HG03521 (cell line): ENCODE measurements at regions not wholly inside any gene's neighbourhood (a gene's known extent, or its start where the extent isn't known, plus 50 kb on each side); places are given as distances from the start of the nearest gene placed in this dataset.

Source experiments
- ATAC-seq: cut with Tn5 transposase; IDR thresholded peaks from one replicate; pipeline ENCODE4 v1.9.1; 2021; ENCODE audit warnings: mild to moderate bottlenecking, moderate library complexity; ENCODE audit not compliant: unreplicated experiment

DNA sequence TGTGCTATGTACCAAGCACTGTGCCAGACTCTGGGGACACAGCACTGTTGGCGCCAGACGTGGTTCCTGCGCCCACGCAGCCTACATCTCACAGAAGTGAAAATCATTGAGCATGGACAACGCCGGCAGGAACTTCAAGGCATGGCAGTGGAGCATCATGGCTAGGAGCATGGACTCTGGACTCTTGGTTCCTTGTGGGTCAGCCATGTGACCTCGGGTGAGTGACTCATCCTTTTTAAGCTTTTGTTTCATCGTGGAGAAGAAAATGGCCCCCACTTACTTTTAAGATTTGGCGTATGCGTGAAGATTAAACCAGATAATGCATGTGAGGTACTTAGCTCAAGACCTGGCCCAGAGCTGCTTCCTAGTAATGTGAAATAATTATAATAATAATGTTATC is 988.5 kb downstream of the UQCRFS1 start:
- ATAC-seq: no peak

DNA sequence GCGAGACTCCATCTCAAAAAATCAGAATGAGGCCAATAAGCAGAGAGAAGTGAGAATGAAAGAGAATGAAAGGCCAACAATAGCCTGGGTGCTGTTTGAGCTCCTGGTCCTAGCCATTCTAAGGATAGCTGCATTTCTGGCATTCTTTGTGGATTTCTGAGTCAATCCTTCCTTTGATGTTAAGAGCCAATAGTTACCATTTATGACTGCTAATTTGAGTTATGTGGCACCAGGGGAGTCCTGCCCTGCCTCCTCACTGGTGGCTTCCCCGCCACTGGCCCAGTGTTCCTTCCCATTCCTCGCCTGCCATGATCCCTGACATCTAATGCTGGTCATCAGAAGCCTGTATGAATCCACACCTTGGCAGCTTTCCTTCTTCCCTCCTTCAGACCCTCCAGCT is 991.2 kb downstream of the UQCRFS1 start:
- ATAC-seq: no peak

DNA sequence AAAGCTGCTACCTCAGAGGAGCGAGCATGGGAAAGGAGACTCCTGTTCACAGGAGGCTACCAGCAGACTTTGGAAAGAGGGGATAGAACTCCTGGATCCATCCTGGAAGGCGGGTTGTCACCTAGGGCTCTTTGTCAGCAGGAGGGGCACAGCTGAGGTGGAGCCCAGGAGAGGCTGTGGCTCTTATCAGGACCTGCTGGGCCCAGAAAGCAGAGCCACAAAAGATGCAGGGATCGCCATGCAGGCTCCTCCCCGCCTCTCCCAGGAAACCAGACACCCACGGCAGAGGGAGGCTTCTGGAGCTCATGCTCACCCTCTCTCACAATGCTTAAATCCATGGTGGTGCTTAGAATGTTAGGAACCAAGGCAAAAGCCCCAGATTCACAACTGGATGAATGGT is 994.2 kb downstream of the UQCRFS1 start:
- ATAC-seq: no peak

DNA sequence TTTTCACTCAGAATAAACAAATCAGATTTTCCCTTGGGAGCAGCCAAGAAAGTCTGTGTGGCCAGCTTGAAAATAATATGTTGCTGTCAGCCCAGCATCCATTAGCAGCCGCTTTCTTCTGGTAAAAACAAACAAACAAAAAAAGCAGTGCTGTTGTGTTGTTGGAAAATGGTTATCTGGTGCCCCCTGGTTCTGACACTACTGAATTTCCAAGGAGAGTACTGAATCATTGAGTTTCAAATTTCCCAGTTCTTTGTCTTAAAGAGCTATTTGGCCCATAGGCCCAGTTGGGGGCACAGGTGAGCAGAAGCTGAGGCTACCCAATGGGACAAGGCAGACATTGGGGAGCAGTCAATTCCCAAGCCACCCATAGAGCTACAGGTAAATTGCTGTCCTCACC is 995.9 kb downstream of the UQCRFS1 start:
- no peak for ATAC-seq

DNA sequence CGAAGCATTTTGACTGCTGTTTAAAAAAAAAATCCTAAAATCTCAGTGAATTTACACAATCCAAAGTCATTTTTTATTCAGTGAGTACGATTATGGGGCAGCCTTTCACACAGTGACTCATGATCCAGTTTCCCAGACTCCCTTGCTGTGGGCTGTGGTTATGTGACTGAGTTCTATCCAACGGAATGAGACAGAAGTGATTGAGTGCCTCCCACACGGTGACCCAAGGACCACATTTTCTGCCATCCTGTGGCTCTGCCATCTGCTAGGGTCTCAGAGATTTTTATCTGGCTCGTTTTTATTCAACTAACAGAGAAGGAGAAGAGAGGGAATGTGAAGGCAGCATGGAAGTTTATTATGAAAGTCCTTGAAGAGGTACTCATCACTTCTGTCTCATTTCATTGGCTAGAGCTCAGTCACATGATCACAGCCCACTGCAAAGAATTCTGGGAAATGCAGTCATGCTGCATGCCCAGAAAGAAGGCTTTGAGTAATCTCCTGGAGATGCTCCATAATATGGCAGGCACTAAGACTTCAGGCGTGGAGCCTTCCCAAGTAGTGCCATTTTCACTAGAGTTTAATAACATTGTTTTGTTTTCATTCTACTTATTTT is 999.4 kb downstream of the UQCRFS1 start:
- ATAC-seq: no peak

DNA sequence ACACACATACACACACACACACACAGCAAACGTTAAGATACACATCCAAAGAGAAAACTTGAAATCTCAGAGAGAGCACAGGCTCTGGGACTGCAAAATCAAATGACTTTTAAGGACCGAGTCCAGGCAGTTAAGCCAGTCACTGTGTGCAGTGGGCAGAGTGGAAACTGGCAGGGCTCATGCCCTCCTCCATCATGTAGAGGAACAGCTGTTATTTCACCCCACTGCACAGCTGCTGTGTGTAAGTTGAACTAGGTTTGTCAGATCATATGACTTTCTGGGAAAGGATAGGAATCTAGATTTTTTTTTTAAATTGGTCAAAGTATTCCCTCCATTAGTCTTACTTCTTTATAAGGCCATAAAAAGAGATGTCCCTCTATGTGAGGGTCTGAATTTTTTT is 1002.1 kb downstream of the UQCRFS1 start:
- no peak for ATAC-seq

DNA sequence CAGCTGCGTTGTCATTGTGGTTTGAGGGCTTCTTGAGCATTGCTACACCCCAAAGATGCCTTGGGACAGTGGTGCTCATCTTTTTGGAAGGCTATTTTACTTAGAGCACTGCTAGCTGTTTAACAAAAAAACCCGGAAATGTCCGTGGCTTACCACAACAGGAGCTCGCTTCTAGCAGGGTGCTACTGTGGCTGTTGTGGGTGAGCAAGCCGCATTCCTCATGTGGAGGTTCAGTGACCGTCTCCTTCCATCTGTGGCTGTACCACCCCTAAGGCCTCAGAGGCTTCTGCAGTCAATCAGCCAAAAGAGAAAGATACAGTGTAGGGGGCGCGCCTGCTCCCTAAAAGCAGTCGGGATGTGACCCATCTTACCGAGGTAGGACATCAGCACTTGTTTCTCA is 1004.2 kb downstream of the UQCRFS1 start:
- no peak for ATAC-seq

DNA sequence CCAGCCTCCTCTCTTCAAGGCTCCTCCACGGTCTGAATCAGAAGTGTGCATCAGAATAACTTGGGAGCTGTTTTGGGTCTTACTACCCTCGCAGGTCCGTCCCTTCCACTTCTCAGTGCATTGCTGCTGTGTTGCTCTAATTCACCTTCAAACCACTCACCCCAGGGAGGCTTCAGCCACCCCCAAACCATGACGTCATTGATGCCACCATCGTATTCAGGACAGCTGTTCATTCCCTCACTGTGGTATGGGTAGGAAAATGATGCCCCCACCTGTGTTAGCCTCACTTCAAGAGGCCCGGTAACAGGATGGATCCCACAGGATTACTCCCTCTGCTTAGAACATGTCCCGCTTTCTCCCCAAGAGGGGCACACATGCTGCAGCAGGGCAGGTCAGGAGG is 1005.7 kb downstream of the UQCRFS1 start:
- ATAC-seq: no peak

DNA sequence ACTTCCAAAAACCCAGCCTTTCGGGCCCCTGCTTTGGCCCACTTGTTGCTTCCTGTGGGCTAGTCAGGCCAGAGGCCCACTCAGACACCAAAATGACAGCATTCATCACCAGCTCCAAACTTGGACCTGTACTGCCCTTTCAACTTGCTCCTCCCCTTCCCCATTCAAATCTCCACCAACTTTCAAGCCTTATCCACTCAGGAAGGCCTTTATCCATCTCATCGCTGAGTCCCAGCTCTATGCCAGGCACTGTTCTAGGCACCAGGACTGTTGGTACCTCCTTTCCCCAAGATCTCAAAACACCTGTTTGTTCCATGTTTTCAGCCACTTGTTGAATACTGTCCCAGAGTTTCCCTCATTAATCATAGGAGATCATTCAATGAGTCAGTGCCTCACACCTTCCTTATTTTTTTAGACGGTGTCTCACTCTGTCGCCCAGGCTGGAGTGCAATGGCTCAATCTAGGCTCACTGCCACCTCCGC is 1011.4 kb downstream of the UQCRFS1 start:
- no peak for ATAC-seq

DNA sequence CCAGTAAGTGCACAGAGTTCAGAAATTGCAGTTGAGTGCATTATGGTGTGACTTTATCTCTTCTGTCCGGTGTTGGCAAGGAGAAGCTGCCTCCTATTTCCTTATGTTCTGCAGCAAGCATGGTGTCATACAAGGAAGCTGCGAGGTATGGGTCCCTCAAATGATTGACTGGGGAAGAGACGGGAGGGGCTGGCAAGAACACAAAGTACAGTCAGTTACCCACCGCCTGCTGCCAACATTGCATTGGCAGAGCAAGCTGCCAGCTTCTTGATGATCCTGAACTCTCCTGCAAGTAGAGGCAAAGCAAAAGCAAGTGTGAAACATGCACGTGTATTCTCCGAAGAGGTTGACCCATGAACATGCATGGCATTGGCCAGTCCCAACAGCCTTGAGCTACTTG is 1013.6 kb downstream of the UQCRFS1 start:
- ATAC-seq: no peak

DNA sequence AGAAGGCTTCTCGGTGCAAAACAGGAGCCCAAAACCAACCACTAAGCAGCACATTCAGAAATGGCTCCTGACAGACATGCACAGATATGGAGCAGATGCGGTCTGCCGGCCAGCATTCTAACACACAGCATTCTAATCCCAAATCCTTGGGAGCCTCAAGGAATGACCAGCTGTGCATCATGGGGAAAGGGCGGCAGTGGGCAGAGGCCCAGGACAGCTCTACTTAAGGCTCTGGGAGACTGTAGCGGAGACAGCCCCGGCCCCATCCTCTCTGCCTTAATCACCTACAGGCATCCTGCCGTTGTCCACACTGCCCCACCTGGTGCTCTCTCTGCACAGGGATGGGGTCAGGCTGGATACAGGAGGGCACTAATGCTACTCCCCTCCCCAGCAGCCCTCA is 1016.0 kb downstream of the UQCRFS1 start:
- no peak for ATAC-seq

DNA sequence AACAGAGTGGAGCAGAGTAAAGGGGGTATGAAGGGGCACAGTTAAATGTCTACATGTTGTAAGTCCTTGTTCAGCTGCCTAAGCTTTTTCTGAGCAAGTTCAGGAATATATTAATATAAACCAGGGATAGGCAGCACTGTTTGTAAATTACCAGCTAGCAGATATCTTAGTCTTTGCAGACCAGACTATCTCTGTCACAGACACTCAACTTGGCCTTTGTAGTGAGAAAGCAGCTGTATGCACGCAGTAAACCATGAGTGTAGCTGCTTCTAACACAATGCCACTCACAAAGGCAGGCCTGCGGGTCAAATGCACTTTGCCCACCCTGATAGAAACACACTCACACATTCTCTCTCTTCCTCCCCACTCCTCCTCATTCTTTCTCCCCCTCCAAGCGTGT is 1016.9 kb downstream of the UQCRFS1 start:
- no peak for ATAC-seq

DNA sequence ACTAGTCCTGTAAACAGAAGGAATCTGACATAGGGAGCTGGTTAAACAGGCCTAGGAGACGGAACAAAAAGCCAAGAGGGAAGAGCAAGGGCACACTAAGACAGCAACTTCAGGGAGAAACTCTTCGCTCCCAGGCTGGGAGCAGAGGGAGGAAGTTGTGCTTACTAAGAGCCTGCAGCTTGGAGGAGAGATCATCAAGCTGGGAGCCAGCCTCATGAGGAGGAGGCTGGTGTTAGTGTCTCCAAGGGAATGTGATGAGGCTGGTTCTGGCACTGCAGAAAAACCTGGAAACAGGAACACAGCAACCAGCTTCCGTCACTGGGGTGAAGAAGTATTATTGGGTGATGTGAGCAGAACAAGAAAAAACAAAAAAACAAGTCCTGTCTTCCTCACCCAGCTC is 1027.3 kb downstream of the UQCRFS1 start:
- ATAC-seq: no peak

DNA sequence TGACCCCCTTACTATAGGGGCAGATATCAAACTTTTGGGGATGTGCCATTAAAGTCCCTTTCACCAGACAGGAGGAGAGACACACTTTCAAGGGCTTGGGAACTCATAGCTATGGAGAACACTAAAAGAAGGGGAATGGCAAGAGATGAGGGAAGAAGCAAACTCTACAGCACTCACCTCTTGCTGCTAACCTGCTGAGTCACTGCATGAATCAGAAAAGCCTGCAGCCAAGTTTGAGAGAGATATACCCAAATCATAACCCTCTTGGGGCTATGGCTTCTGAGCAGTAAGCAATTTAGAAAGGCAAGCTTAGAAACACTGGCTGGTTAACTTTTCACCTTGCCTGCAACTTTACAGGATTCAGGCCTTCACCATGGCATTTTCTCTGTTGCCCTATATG is 1028.0 kb downstream of the UQCRFS1 start:
- ATAC-seq: no peak

DNA sequence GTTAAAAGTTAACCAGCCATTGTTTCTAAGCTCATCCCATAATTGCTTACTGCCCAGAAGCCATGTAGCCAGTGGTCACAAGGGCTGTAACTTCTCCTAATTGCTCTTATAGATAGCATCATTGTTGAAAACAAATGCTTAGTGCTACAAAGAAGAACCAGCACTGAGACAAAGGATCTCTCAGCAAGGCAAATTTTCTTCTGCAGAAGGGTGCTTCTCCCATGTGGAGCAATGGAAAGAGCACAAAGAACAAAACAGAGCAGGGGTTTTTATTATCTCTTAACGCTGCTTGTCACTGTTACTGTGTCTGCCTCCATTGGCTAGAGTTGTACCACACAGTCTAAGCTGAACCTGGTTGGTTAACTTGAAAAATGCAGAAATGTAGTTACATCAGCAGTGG is 1036.8 kb downstream of the UQCRFS1 start:
- ATAC-seq: no peak

DNA sequence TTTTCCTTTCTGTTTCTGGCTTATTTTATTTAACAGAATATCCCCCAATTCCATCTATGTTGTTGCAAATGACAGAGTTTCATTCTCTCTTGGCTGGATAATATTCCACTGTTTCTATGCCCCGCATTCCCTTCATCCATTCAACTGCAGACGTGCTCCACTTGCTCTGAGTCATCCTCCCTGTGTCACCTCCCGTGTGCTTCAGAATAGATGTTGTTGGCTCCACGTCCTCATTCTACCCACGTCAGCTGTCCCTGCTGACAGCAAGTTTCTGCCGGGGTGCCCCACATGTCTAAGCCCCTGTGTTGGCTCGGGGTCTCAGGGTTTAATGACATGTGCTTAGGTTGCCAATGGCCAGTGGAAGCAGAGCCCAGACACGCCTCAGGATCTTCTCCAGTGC is 1041.0 kb downstream of the UQCRFS1 start:
- no peak for ATAC-seq

DNA sequence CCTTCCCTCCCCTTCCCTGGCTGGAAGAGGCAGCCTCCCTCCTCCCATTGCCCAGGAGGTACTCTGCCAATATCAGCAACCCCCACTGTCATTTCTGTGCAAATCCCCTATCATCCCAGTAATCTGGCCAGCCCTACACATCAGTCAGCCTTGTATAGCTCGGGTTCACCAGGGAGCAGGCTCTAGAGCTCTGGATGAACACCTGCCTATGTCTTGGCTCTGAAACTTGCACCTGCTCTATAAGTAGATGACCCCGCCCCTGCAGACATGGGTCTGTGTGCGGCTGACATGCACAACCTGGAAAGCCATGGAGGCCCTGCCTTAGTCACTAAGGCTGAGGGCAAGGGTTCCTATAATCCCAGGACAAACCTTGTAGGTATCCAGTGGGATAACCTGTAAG is 1042.9 kb downstream of the UQCRFS1 start:
- ATAC-seq: no peak

DNA sequence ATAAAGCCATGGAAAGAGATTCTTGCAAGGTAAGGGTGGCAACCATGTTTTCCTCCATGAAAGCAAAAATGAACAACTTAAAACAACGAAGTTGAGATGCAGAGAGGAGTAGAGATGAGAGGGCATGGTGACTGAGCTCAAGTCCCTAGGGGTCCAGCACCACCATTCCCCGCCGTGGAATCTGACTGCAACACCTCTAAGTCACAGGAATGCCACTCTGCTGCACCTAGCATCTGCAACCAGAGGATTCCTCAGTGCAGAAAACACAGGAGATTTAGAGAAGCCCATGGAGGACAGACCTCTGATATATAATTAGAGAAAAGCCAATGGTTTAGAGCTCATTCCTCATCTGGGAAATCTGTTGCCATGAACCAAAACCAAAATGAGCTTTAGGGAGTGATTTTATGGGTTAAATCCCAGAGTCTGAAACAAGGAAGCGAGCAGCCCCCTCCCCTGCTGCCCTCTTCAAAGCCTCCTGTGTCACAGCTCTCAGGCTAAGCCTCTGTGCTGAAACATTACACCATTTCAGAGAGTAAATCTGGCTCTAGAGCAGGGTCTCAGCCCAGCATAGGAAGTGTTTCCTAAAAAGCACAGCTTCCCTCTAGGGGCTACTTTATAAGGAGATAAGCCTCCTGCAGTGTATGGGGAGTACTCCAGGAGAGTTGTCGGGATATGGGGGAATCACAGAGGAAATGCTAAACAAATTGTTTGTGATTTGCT is 1043.6 kb downstream of the UQCRFS1 start:
- ATAC-seq: no peak

DNA sequence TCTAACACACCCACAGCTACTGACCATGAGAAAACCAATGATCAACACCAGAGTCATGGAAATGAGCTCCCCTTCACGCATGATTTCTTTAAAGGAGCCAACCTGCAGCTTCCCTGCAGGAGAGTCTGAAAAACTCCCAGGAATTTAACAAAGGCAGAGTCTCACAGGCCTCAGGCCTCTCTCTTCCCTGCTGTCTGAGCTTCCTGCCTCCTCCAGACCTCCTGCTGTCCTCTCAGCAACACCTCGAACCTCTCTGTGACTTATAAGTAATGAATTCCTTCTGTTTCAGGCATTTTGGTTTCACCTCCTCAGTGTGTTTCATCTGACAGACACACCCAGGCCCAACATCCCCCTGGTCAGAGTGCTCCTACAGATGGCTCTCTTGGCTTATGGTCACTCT is 1044.4 kb downstream of the UQCRFS1 start:
- ATAC-seq: no peak

DNA sequence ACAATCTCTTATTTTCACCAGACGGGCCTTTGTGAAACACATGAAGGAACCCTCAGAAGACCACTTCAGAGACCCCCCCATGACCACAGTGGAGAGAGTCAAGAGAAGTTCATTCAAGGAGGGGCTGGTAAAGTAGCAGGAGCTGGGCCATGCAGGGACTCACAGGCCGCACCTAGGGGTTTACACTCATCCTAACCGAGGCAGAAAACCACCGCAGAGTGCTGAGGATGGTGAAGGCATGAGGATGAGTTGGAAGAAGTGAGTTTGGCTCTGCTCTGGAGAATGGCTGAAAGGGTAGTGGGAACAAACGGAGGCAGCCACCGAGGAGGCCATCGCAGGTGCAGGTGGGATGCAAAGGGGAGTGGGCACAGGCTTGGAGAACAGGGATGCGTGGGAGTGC is 1046.9 kb downstream of the UQCRFS1 start:
- ATAC-seq: no peak

DNA sequence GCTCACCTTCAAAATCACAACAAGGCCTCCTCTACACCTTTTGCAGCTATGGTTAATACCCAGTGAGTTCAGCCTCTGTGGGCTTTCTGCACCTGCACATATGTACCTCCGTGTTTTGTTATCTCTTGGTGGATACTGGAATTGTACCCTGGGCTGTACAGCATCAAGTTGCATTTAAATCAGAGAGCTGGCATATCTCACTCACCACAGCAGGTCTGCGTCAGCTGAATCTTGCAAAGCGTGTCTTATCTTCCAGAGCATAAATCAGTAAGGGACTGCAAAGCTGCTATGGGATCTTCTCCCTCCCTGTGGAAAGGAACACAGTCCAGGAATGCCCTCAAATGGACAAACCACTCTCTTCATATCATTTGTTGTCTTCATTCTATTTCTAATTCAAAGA is 1048.7 kb downstream of the UQCRFS1 start:
- no peak for ATAC-seq

DNA sequence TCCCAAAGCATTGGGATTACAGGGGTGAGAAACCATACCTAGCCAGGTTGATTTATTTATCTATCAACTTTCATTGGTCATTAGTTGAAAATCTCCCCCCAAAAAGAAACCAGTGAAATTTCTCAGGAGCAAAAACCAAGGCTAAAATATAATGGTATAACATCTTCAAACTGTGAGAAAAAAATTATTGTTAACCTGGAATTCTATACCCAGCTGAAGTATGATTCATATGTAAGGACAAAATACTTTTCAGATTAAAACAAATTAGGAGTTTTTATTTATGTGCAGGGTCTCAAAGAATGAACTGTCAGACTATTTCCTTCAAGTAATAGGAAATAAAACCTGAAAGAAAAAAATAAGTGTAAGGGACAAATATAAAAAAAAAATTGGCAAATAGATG is 1053.9 kb downstream of the UQCRFS1 start:
- ATAC-seq: no peak

DNA sequence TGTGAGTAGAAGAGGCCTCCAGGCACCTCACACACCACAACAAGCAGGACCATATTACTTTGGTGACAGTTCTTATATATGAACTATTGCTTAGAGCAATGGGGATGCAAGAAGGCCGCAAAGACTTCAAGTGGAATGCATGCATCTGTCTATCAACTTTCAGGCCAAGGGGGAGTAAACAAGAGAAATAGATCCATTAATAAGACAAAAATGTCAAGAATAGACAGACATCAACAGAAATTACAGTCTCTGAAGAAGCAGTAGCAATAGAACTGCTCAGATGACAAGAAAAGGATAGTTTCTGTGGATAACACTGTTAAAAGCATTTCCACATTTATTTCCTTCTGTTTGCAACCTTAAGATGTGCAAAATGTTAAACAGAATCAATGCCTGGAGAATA is 1057.7 kb downstream of the UQCRFS1 start:
- ATAC-seq: no peak
